Kidney capillary endothelial cell (primary cell): ENCODE measurements at regions not wholly inside any gene's neighbourhood (a gene's known extent, or its start where the extent isn't known, plus 50 kb on each side); places are given as distances from the start of the nearest gene placed in this dataset.

Experiments
- DNase-seq: peaks from one replicate; pipeline ENCODE4 v3.0.0-alpha.2; 2018; ENCODE audit warnings: low spot score

DNA sequence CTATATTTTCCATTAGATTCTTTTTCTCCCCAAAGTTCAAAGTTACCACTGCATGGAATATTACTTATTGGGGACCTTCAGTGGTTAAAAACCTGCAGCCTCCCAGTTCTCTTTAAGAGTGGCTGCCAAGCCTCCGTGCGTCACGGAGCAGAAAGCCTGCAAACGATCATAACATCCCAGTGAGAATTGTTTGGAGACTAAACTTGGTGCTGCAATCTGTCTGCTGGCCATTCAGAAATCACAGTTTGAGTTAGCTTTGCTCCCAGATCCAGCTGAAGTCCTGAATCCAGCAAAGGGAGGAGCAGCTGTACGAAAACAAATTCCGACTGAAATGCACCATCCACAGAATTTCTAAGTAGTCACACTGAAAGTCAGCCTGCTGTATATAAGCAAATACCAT, 213.5 kb upstream of the PDE10A start:
- DNase-seq = no peak

DNA sequence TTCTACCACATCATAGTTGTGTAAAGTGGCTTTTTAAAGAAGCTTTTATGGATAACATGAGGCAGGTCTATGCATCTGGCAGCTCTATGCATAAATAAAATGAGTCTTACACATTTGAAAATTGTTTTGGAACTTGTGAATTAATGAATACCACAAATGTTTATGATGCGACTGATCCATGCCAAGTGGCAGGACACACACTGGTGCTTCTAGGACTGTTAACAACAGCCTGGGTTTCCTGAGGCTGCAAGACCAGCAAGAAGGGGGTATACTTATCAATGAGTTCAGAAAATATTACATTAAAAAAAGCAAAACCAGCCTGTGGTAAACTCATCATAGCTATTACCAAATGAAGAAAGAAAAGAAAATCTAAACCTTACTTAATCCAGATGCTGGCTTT, 212.9 kb upstream of the PDE10A start:
- DNase-seq = no peak

DNA sequence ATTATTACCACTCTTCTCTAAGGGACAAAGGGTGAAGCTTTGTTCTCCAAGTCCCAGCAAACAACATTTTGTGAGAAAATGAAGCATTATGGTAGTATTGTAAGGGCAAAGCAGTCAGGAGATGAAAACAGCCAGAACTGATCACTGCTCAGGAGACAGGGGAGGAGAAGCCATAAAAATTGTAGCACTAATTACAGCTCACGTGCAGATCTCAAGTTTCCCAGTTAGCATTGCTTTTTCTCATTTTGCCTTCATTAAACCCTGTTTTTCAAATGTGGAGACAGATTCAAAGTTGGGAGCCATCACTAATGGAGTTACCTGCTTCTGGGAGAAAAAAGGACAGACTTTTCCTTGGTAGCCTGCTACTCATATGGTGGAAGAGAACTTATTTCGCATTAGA, 210.9 kb upstream of the PDE10A start:
- no peak for DNase-seq

- DNase-seq = no peak
These were observed 209.8 kb upstream of the PDE10A start for GRCh38 chr6:165872811-165873210.

GRCh38 chr6:165872311-165872710, 209.3 kb upstream of the PDE10A start:
- no peak for DNase-seq

GRCh38 chr6:165871571-165871970, 208.5 kb upstream of the PDE10A start:
- no peak for DNase-seq

DNA sequence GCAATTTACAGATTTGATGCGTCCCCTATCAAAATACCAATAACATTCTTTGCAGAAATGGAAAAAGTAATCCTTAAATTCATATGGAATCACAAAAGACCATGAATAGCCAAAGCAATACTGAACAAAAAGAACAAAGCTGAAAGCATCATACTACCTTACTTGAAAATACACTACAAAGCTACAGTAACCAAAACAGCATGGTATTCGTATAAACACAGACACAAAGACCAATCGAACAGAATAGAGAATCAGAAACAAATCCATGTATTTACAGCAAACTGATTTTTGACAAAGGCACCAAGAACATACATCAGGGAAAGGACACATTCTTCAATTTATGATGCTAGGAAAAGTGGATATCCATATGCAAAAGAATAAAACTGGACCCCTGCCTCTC, 206.5 kb upstream of the PDE10A start:
- no peak for DNase-seq

GRCh38 chr6:165864925-165865324, 201.9 kb upstream of the PDE10A start:
- no peak for DNase-seq

DNA sequence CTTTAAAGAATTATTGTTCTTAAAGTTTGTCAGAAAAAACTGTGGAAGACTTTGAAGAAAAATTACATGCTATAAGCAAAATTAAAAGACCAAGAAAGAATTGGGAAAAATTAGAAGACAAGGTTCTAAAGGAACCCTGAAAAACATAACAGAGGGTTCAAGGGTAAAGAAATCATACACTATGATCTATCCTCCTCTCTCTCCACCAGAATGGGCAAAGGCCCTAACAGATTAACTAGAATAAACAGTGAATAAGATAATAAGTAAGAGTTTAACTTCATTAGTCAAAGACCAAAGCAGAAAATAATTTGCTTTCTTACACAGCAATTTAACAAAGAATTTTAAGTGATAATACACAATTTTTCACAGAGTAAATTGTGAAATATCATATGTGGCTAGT, 201.2 kb upstream of the PDE10A start:
- no peak for DNase-seq

GRCh38 chr6:165863801-165864200, 200.8 kb upstream of the PDE10A start:
- DNase-seq = no peak

DNA sequence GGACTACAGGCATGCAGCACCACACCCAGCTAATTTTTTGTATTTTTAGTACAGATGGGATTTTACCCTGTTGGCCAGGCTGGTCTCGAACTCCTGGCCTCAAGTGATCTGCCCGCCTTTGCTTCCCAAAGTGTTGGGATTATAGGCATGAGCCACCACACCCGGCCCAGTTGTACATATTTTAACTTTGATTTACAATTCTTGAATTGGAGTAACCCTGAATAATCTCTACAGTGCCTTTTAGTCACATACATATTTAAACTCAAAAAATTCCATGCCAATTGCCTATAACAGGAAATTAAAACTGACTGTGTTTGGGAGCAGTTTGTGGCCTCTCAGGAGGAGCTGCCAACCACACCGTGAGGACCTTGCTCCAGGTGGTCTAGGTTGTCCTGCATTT, 199.8 kb upstream of the PDE10A start:
- DNase-seq = no peak

GRCh38 chr6:165861226-165861625, 198.2 kb upstream of the PDE10A start:
- DNase-seq = no peak

- DNase-seq = no peak
These were observed 195.5 kb upstream of the PDE10A start for GRCh38 chr6:165858586-165858985.

- no peak for DNase-seq
These were observed 192.8 kb upstream of the PDE10A start for GRCh38 chr6:165855856-165856255.

DNA sequence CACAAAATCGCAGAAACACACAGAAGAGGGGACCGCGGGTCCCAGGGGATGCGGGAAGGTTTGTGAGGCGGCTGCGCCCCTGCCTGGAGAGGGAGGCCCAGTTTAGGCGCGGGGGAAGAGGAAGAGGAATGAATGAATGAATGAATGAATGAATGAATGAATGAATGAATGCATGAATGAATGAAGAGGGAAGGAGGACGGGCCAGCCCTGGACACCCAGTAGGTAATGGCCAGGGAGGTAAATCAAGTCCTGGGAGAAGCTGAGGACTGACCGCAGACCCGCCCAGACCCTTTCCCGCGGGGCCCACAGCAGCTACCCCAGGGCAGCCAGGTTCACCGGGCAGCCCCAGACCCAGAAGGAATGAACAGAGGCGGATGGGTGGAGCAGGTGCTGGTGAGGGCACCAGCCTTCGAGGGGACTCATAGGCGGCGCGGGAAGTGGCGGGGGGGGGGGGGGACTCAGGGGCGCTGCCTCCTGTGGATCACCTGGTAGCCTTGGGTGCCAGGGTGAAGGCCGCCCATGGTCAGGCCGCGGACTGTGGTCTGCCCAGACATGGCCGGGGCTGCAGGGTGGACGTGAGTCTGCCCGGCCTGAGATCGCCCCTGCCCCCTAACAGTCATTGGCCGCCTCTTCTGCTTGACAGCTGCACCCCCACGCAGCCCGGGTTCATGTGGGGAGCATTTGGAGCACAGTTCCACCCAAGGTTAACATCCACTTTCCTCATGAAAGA, 192.0 kb upstream of the PDE10A start:
- DNase-seq = no peak

GRCh38 chr6:165854061-165854862, 191.2 kb upstream of the PDE10A start:
- no peak for DNase-seq

DNA sequence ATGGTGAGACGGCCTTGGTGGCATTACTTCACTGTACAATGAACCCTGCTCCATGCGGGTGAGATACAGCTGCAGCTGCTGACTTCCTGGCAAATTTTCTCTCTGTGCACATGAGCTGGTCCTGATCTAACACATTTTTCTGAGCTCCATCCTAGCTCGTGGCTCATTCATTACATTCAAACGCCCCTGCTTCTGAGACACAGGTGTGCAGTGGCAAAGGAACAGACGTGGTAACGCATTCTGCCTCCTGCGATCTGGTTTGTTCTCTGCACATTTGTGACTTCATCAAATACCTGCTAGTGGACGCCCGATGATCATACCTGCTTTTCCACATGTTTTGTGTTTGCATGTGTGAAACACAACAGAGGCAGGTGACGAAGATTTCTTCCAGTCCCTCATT, 189.6 kb upstream of the PDE10A start:
- DNase-seq = no peak

GRCh38 chr6:165850434-165851019, 187.5 kb upstream of the PDE10A start:
- DNase-seq = peak; percentile 58

- no peak for DNase-seq
These were observed 186.7 kb upstream of the PDE10A start for GRCh38 chr6:165849534-165850430.

- DNase-seq = no peak
These were observed 185.0 kb upstream of the PDE10A start for GRCh38 chr6:165848086-165848426.

DNA sequence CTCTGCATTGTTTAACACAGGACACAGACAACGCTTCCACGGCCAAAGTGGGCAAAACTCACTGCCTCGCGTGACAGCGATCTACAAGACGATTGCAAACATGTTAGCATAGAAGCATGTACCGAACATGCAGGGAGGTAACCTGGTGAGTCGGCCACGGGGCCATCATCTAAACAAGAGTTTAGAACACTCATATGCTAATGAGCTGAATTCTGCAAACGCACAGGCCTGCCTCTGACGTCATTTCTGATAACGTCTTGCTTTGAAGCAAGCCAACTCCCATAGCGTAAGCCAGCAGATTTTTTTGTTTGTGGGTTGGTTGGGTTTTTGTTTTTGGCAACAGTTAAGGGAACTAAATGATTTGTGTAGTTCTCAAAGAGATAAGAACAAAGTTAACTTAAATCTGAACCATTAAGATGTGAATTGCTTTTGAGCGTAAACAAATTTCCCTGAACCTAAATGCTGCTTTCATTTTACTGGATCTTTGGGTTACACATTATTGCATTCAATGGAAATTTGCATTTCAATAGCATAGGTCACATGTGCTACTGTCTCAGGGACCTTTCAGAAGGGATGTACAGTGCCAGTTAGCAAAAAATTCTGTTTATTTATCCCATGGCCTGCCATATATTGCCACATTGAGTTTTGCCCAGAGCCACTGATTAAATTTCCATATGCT, 184.5 kb upstream of the PDE10A start:
- DNase-seq = no peak
